B cell (primary cell): ENCODE measurements at regions not wholly inside any gene's neighbourhood (a gene's known extent, or its start where the extent isn't known, plus 50 kb on each side); places are given as distances from the start of the nearest gene placed in this dataset.

ENCODE experiments used
- ATAC-seq: fragments of 200-7000 bp; cut with Tn5 transposase; one replicate; pipeline ENCODE4 v1.10.0; 2021; ENCODE audit warnings: low read depth, mild to moderate bottlenecking, moderate number of reproducible peaks, moderate library complexity
- CTCF ChIA-PET: fragments of 350-600 bp; sonication (Branson Sonifier 250); formaldehyde crosslinking; loops from one replicate; lab custom pipeline; 2021; ENCODE audit warnings: antibody characterized with exemption, inconsistent platforms; lab: Charles Lee
- POLR2A ChIA-PET: fragments of 350-600 bp; sonication (Branson Sonifier 250); formaldehyde crosslinking; loops from one replicate; lab custom pipeline; 2021; ENCODE audit warnings: antibody characterized with exemption; lab: Charles Lee
- DNase-seq: peaks from one replicate; pipeline ENCODE4 v3.0.0; 2013
- H2AFZ ChIP-seq: 2 replicates; pipeline ENCODE4 v1.6.1; 2012; ENCODE audit warnings: mild to moderate bottlenecking, low read depth, low read length; ENCODE audit not compliant: insufficient read depth, poor library complexity, severe bottlenecking
- H3K27ac ChIP-seq, 2 donors: 1 replicate in 1 of 2; 2 replicates in 1 of 2; pipeline ENCODE4 v1.5.1; 2012 to 2013; ENCODE audit warnings: low read length in 2 of 2, mild to moderate bottlenecking in 2 of 2, moderate library complexity in 1 of 2
- H3K27me3 ChIP-seq, 4 experiments: fragments of 200-600 bp in 1 of 4; sonication (generic) in 1 of 4; replicated peaks in 1 of 4; 1 replicate in 2 of 4; 2 replicates in 2 of 4; pipeline versions ENCODE4 v1.6.1 to v1.7.0; 2013 to 2016; ENCODE audit warnings: low read length in 3 of 4, mild to moderate bottlenecking in 2 of 4, mixed read lengths in 1 of 4, moderate library complexity in 1 of 4; ENCODE audit not compliant: insufficient read depth in 4 of 4, control insufficient read depth in 3 of 4; ENCODE audit errors: control extremely low read depth in 1 of 4
- H3K36me3 ChIP-seq, 2 experiments: replicated peaks in 1 of 2; 1 replicate in 1 of 2; 2 replicates in 1 of 2; pipeline versions ENCODE4 v1.6.1 to v1.7.1; 2013; ENCODE audit warnings: low read length in 1 of 2; ENCODE audit not compliant: insufficient read depth in 2 of 2, control insufficient read depth in 1 of 2; ENCODE audit errors: control extremely low read depth in 1 of 2, extremely low read depth in 1 of 2
- H3K4me1 ChIP-seq, 2 donors: fragments of 200-600 bp in 1 of 2; sonication (generic) in 1 of 2; 1 replicate in 1 of 2; 2 replicates in 1 of 2; pipeline versions ENCODE4 v1.5.1 to v1.6.1; 2013 to 2017; ENCODE audit warnings: low read length in 2 of 2; ENCODE audit not compliant: control insufficient read depth in 2 of 2, insufficient read depth in 2 of 2
- H3K4me2 ChIP-seq: replicated peaks from 2 replicates; pipeline ENCODE3; 2012; ENCODE audit warnings: mild to moderate bottlenecking, low read depth, low read length; ENCODE audit not compliant: poor library complexity, severe bottlenecking
- H3K4me3 ChIP-seq, 5 experiments: fragments of 200-600 bp in 1 of 5; sonication (generic) in 1 of 5; 1 replicate in 3 of 5; 2 replicates in 2 of 5; pipeline versions ENCODE4 v1.5.1 to v1.7.0; 2011 to 2016; ENCODE audit warnings: low read length in 4 of 5, mild to moderate bottlenecking in 4 of 5, low read depth in 2 of 5, control low read depth in 1 of 5, moderate library complexity in 1 of 5; ENCODE audit not compliant: insufficient read depth in 1 of 5; ENCODE audit errors: control extremely low read depth in 1 of 5, extremely low read depth in 1 of 5
- H3K79me2 ChIP-seq: fragments of 200-600 bp; sonication (generic); one replicate; pipeline ENCODE4 v1.6.0; 2016; ENCODE audit warnings: low read length; ENCODE audit not compliant: control insufficient read depth, insufficient read depth
- H3K9ac ChIP-seq: fragments of 200-600 bp; sonication (generic); 2 replicates; pipeline ENCODE4 v1.6.1; 2017; ENCODE audit warnings: mild to moderate bottlenecking, low read length, moderate library complexity
- H3K9me3 ChIP-seq, 3 donors: one replicate each; pipeline versions ENCODE4 v1.6.1 to v1.7.1; 2013; ENCODE audit warnings: low read length in 2 of 3; ENCODE audit not compliant: control insufficient read depth in 2 of 3, insufficient read depth in 1 of 3; ENCODE audit errors: control extremely low read depth in 1 of 3
- H4K20me1 ChIP-seq: 2 replicates; pipeline ENCODE4 v1.6.0; 2012; ENCODE audit warnings: mild to moderate bottlenecking, low read length; ENCODE audit not compliant: insufficient read depth, control insufficient read depth, poor library complexity, severe bottlenecking
- H3K27ac Mint-ChIP-seq: one replicate; pipeline ENCODE4 v1.8.0; 2021; ENCODE audit warnings: mixed read lengths
- H3K27me3 Mint-ChIP-seq: one replicate; pipeline ENCODE4 v1.8.0; 2021; ENCODE audit warnings: mixed read lengths
- H3K4me1 Mint-ChIP-seq: one replicate; pipeline ENCODE4 v1.8.0; 2021; ENCODE audit warnings: mixed read lengths
- H3K4me3 Mint-ChIP-seq: one replicate; pipeline ENCODE4 v1.8.0; 2021; ENCODE audit warnings: mixed read lengths
- H3K9me3 Mint-ChIP-seq: one replicate; pipeline ENCODE4 v1.8.0; 2022; ENCODE audit warnings: mixed read lengths; ENCODE audit not compliant: insufficient read depth
- CTCF ChIP-seq: fragments of 200-600 bp; IDR thresholded peaks from one replicate; pipeline ENCODE4 v1.8.0; 2022; ENCODE audit warnings: antibody characterized with exemption, mild to moderate bottlenecking
- EZH2 ChIP-seq: IDR thresholded peaks from 2 replicates; pipeline ENCODE4 v1.6.1; 2012; ENCODE audit warnings: borderline replicate concordance, low read depth, mild to moderate bottlenecking, moderate library complexity, low read length; ENCODE audit not compliant: insufficient read depth, poor library complexity, severe bottlenecking
- WGBS: methylation state at CpG from one replicate; pipeline ENCODE4 v1.1.5; 2013; ENCODE audit warnings: missing lambda C conversion rate; ENCODE audit not compliant: insufficient coverage; 5-methylcytosine and 5-hydroxymethylcytosine counted together
- intact Hi-C: fragments of 100-400 bp; cut with micrococcal nuclease; formaldehyde crosslinking; loops from one replicate; pipeline ENCODE4 v1.10.0; 2022

GRCh38 chr11:70490723-70491558 lies 92.6 kb downstream of the CTTN start:
- Mint-ChIP-seq H3K9me3 (no peaks in the 10 kb centered on the region), H3K27me3 (peaks cover 4% of the 10 kb centered on the region), H3K4me3 (no peak overlapping the region), H3K27ac (no peak overlapping the region), H3K4me1 (no peaks in the 10 kb centered on the region)
- Histone ChIP-seq H3K4me2 (no peak overlapping the region), H3K79me2 (no peaks in the 10 kb centered on the region), H3K36me3 (no peaks in the 10 kb centered on the region), H3K4me3 (no peak overlapping the region), H3K4me1 (no peaks in the 10 kb centered on the region), H3K27me3 (no peaks in the 10 kb centered on the region), H3K9ac (no peak overlapping the region), H2AFZ (no peak overlapping the region), H3K9me3 (peaks cover 0 to 47% (median 4%) of the 10 kb centered on the region in 3 donors), H4K20me1 (no peaks in the 10 kb centered on the region), H3K27ac (no peak overlapping the region)
- DNase-seq = no peak
- POLR2A ChIA-PET = no interaction called here
- no peak for TF ChIP-seq CTCF
- TF ChIP-seq EZH2 = no peak
- intact Hi-C loops = no loop called here
- ATAC-seq = no peak
- 90% methylated on average over 7 of the region's 8 CpGs for WGBS
- CTCF ChIA-PET = no interaction called here

GRCh38 chr11:70491696-70492472 lies 93.6 kb downstream of the CTTN start:
- DNase-seq (no peak), ATAC-seq (no peak)
- Histone ChIP-seq H3K27ac (no peak overlapping the region), H3K4me1 (no peaks in the 10 kb centered on the region), H3K4me3 (no peak overlapping the region), H3K79me2 (no peaks in the 10 kb centered on the region), H4K20me1 (no peaks in the 10 kb centered on the region), H3K9ac (no peak overlapping the region), H3K36me3 (no peaks in the 10 kb centered on the region), H2AFZ (no peak overlapping the region), H3K27me3 (no peaks in the 10 kb centered on the region), H3K4me2 (no peak overlapping the region), H3K9me3 (peaks cover 0 to 44% (median 4%) of the 10 kb centered on the region in 3 donors)
- intact Hi-C loops = no loop called here
- Mint-ChIP-seq H3K4me1 (no peaks in the 10 kb centered on the region), H3K9me3 (no peaks in the 10 kb centered on the region), H3K4me3 (no peak overlapping the region), H3K27me3 (peaks cover 4% of the 10 kb centered on the region), H3K27ac (no peak overlapping the region)
- TF ChIP-seq EZH2 = no peak
- TF ChIP-seq CTCF = no peak
- CTCF ChIA-PET = no interaction called here
- POLR2A ChIA-PET = no interaction called here
- 93% methylated on average over 30 of the region's 30 CpGs for WGBS
